GM12873 (cell line): ENCODE measurements at regions not wholly inside any gene's neighbourhood (a gene's known extent, or its start where the extent isn't known, plus 50 kb on each side); places are given as distances from the start of the nearest gene placed in this dataset.

ENCODE experiments used
- CTCF ChIP-seq: IDR thresholded peaks from 2 replicates; pipeline ENCODE4 v1.5.1; 2012; ENCODE audit warnings: low read depth, mild to moderate bottlenecking, moderate library complexity, low read length, control low read depth; ENCODE audit not compliant: insufficient read depth; ENCODE audit errors: missing control alignments

- TF ChIP-seq CTCF = no peak
Measured at GRCh38 chr9:13444245-13445102, 165.0 kb upstream of the MPDZ start.

GRCh38 chr9:13443346-13444244, 164.1 kb upstream of the MPDZ start:
- TF ChIP-seq CTCF = no peak

GRCh38 chr9:13439685-13440476, 160.4 kb upstream of the MPDZ start:
- TF ChIP-seq CTCF = no peak

GRCh38 chr9:13437866-13438265, 158.4 kb upstream of the MPDZ start:
- no peak for TF ChIP-seq CTCF

GRCh38 chr9:13436591-13436990, 157.1 kb upstream of the MPDZ start:
- no peak for TF ChIP-seq CTCF

- no peak for TF ChIP-seq CTCF
Measured at GRCh38 chr9:13432904-13433303, 153.4 kb upstream of the MPDZ start.
